ENCODE measurements at regions not wholly inside any gene's neighbourhood (a gene's known extent, or its start where the extent isn't known, plus 50 kb on each side); places are given as distances from the start of the nearest gene placed in this dataset.

DNA sequence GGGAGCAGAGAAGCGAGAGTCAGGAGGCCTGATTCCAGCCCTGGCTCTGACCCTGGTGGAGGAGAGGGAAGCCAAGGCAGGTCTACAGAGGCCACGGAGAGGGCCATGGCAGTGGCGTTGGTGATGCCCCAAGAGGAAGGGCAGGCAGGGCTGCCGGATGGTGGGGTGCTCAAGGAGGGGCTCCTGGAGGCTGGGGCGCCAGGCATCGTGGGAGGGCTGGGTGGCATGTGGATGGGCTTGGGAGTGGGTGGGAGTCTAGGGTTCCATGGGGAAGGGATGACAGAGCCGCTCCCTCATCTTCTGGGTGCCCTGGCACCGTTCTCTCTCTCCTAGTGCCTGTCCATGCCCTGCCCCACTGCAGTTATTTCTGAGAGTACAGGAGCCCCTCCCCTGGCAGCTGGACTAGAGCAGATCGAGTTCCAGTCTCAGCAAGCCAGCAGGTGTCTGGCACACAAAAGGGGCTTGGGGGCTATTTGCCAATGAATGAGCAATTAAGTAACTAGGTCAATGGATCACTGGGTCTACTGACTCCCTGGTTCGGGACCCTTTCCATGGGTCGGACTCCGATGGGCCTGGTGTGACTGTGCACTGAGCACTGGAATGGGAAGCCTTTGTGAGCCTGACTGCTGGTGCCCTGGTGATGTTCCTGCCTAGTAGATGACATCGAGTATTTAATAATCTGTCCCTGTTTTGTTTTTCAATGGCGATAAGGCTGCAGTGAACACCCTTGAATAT, 570.0 kb downstream of the TBC1D22A start:
- DNase-seq = no peak

- no peak for DNase-seq
Measured at GRCh38 chr22:47331750-47332149, 569.3 kb downstream of the TBC1D22A start.

GRCh38 chr22:47329727-47330650, 567.5 kb downstream of the TBC1D22A start:
- no peak for DNase-seq

- no peak for DNase-seq
Measured at GRCh38 chr22:47328550-47329243, 566.2 kb downstream of the TBC1D22A start.

- DNase-seq = no peak
Measured at GRCh38 chr22:47327241-47327640, 564.8 kb downstream of the TBC1D22A start.

GRCh38 chr22:47325249-47325648, 562.8 kb downstream of the TBC1D22A start:
- no peak for DNase-seq

DNA sequence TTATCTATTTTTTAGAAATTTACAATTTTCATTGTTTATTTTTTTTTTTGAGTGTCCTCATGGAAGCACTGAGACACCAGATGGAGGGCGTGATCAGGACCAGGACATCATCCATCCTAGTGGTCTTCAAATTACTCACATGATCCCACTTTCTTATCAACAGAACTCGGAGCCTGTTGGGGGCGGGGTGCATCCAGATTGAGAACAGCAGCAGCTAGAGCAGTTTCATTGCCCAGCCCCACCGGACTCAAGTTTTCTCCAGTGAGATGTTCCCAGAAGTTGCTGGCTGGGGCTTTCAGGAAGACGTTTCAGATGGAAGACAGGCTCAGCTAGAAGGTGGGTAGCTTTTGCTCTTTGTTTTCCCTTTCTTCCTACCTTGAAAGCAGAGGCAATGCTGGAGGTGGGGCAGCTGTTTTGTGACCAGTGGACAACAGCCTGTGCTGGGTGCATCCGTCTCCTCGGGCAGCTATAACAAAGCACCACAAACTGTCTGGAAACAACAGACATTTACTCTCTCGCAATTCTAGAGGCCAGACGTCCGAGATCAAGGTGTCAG, 562.1 kb downstream of the TBC1D22A start:
- DNase-seq = no peak

DNA sequence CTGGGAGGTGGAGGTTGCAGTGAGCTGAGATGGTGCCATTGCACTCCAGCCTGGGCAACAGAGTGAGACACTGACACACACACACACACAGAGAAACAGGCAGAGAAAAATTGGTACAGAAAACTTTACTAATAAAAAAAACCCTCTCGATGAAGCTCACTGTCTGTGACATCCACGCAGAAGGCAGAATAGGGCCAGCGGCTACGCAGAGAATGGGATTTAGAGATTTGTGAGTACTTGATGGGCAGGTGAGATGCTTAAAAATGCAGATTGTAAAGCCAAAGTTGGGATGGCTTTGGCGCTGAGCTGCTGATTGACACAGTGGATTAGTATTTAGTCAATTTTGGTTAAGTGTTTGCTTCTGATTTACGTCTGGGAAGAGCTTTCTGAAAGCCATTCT, 561.1 kb downstream of the TBC1D22A start:
- no peak for DNase-seq

DNA sequence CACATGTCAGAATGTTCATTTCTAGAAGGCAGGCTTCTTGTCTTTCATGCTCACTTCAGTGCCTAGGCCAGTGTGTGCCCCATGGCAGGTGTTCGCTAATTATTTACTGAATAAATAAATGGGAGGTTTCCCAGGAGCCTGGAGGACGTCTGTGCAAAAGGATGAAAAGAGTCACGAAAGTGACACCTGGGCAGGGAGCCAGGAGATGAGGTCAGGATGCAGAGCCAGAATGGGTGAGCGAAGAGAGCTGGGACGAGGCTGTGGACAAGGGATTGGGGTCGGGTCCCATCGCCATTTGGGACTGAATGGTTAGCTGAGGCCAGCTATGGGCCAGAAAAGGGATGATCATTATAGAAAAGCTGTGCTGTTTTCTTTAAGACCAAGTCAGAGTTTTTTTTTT, 560.4 kb downstream of the TBC1D22A start:
- DNase-seq = no peak

GRCh38 chr22:47320560-47320959, 558.1 kb downstream of the TBC1D22A start:
- DNase-seq = no peak

DNA sequence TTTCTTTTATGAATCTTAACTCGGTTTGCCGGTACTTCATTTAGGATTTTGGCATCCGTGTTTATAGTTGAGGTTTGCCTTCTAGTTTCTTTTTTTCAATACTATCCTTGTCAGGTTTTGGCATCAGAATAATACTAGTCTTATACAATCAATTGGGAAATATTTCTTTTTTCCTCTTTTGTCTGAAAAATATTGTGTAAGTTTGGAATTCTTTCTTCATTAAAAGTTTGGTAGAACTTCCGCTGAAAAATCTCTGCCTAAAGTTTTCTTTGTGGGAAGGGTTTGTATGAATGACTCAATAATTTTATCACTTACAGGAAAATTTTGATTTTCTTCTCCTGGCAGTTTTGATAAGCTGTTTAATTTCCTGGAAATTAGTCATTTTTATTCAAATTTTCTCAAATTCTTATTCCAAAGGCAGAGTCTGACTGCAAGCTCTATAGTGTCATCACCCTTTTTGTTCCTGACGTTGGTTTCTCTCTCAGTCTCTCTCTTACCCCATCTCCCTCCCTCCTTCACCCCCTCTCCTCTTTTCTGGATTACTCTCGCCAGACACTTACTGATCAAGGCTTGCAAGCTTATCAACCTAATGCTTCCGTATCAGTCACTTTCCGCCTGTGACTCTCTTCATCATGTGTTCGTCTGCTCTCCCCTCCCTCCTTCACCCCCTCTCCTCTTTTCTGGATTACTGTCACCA, 555.7 kb downstream of the TBC1D22A start:
- no peak for DNase-seq

DNA sequence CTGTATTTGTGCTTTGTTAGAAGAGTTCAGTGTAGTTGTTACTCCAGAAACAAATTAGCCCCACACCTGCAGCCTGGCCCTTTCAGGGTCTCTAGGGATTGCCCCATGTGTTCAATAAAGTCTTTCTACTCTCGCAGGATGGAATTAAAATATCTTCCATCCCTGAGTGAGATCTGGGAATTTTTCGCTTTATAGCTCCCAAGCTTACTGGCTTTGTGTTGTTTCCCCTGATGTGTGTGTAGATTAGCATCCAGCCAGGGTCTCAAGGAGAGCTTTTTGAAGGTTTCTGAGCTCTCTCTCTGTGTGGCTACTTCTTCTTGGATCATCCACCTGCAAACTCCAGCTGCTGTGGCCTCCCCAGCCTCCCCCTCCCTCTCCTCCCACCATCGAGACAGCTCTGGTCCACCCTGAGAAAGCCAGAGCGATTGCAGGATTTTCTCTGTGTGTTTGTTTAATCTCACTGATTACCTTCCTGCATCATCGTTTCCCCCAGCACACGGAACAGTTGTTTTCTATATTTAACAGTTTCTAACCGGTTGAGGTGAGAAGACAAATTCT, 553.5 kb downstream of the TBC1D22A start:
- no peak for DNase-seq

- no peak for DNase-seq
Measured at GRCh38 chr22:47310601-47311000, 548.2 kb downstream of the TBC1D22A start.

DNA sequence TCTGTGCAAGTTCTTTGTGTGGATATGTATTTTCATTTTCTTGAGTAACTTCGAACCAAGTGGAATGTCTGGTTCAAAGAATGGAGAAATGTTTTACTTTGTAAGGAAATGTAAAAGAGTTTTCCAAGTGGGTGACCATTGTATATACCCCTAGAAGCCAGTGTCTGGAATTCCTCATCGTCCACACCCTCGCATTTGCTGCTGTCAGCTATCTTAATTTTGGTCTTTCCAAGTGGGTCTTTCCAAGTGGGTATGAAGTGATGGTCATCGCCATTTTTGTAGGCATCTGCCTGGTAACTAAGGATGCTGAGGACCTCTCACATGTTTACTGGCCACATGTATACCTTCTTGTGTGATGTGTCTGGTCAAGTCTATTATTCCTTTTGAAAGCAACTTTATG, 547.5 kb downstream of the TBC1D22A start:
- no peak for DNase-seq

DNA sequence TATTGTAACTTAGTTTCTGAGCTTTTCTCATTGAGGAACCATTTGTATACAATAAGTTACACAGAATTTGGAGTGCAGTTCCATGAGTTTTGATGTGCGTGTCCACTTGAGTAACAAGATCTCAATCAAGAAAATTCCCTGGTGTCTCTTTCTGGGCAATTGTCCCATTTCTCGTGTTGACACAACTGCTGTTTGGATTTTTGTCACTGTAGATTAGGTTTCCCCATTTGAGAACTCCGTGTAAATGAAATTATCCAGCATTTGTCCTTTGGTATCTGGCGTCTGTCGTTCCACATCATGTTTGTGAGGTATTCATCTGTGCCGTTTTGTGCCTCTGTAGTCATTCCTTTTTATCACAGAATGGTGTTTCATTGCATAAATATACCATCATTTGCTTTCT, 547.0 kb downstream of the TBC1D22A start:
- DNase-seq = no peak

GRCh38 chr22:47308886-47309285, 546.4 kb downstream of the TBC1D22A start:
- DNase-seq = no peak

GRCh38 chr22:47307822-47308221, 545.4 kb downstream of the TBC1D22A start:
- no peak for DNase-seq

GRCh38 chr22:47307326-47307725, 544.9 kb downstream of the TBC1D22A start:
- DNase-seq = no peak

GRCh38 chr22:47304854-47305253, 542.4 kb downstream of the TBC1D22A start:
- no peak for DNase-seq

GRCh38 chr22:47304191-47304831, 541.9 kb downstream of the TBC1D22A start:
- no peak for DNase-seq

Measured in skin of body (tissue), 1 donor.